Neural cell (in vitro differentiated cells): ENCODE measurements at regions not wholly inside any gene's neighbourhood (a gene's known extent, or its start where the extent isn't known, plus 50 kb on each side); places are given as distances from the start of the nearest gene placed in this dataset.

Experiments
- EZH2 ChIP-seq: fragments of 200-600, 300-800 bp; shearing (Covaris generic), sonication (generic); IDR thresholded peaks from 2 replicates; pipeline ENCODE4 v1.6.1; 2014; ENCODE audit warnings: antibody characterized with exemption, low read length, borderline replicate concordance, mild to moderate bottlenecking; ENCODE audit not compliant: insufficient read depth, poor library complexity, severe bottlenecking
- POLR2AphosphoS5 ChIP-seq: IDR thresholded peaks from 2 replicates; pipeline ENCODE4 v1.6.1; 2012
- RAD21 ChIP-seq: fragments of 450-650 bp; conservative IDR thresholded peaks from 2 replicates; pipeline ENCODE4 v1.6.1; 2014; ENCODE audit warnings: antibody characterized with exemption, mild to moderate bottlenecking, moderate library complexity
- REST ChIP-seq: IDR thresholded peaks from 2 replicates; pipeline ENCODE4 v1.6.1; 2012; ENCODE audit warnings: borderline replicate concordance
- TF ChIP-seq, protein P1 (sequence below): fragments of 450-650 bp; IDR thresholded peaks from 2 replicates; pipeline ENCODE4 v1.5.1; 2014; ENCODE audit warnings: antibody characterized with exemption, mild to moderate bottlenecking, moderate library complexity; ENCODE audit not compliant: poor library complexity, severe bottlenecking

DNA sequence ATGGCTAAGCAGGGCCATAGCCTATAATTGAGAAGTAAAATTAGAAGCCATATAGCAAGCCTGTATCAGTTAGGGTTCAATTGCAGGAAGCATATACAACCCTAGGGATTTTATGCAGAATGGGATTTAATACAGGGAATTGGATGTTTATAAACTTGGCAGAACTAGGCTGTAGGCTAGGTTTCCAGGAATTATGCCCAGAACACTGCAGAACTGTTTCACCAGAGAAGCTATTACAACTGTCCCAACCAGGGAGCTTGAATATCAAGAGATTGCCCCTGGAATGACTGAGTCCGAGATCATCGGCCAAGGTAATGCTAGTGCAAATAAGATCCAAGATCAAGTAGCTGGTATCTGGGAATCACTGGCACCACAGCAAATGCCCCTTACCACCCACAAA, 64.0 kb downstream of the PRR15 start:
- no peak for TF ChIP-seq REST
- TF ChIP-seq, protein P1, sequence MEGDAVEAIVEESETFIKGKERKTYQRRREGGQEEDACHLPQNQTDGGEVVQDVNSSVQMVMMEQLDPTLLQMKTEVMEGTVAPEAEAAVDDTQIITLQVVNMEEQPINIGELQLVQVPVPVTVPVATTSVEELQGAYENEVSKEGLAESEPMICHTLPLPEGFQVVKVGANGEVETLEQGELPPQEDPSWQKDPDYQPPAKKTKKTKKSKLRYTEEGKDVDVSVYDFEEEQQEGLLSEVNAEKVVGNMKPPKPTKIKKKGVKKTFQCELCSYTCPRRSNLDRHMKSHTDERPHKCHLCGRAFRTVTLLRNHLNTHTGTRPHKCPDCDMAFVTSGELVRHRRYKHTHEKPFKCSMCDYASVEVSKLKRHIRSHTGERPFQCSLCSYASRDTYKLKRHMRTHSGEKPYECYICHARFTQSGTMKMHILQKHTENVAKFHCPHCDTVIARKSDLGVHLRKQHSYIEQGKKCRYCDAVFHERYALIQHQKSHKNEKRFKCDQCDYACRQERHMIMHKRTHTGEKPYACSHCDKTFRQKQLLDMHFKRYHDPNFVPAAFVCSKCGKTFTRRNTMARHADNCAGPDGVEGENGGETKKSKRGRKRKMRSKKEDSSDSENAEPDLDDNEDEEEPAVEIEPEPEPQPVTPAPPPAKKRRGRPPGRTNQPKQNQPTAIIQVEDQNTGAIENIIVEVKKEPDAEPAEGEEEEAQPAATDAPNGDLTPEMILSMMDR: no peak
- TF ChIP-seq EZH2: no peak
- no peak for TF ChIP-seq RAD21
- no peak for TF ChIP-seq POLR2AphosphoS5
